DMS79 (cell line): ENCODE measurements at regions not wholly inside any gene's neighbourhood (a gene's known extent, or its start where the extent isn't known, plus 50 kb on each side); places are given as distances from the start of the nearest gene placed in this dataset.

Experiments used
- DNase-seq: peaks from one replicate; lab custom pipeline; 2025; lab: John Stamatoyannopoulos, UW

DNA sequence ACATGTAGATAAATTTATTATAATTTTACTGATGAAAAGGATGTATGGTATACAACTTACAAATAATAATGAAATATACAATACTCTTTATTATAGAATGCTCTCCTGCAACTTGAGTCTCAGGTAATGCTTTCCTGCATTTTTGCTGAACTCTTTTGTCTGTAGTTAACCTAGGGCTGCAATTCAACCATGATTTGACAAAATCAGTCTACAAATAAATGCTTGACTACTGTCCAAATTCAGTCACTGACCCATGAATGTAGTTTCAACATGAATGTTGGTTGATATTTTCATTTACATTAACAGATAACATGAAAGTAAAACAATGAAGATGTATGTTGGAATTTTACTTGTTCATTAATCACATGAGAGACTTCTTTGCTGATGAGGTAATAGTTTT lies 320.9 kb downstream of the ZSWIM6 start:
- DNase-seq: no peak

GRCh38 chr5:61653807-61654580 lies 321.9 kb downstream of the ZSWIM6 start:
- DNase-seq: no peak

DNA sequence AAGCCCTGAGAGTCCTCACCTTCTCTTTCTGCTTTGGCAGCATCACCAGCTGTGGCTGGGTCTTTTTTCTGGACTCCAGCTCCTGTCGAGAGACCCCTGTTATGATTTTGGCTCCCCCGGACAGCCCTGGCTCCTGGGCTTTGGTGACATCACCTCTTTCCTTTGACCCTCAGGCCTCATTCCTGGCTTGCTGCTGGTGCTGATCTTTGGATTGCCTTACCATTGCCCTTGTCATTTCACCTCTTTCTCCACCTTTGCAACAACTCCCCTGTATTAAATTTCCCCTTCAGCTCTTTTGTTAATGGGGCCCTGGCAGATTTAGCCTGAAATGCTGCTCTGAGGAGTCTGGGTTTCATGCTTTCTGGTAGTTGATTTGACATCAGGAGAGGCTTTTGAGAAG lies 322.8 kb downstream of the ZSWIM6 start:
- DNase-seq: no peak

GRCh38 chr5:61657010-61657409 lies 325.0 kb downstream of the ZSWIM6 start:
- DNase-seq: no peak

GRCh38 chr5:61657686-61658085 lies 325.6 kb downstream of the ZSWIM6 start:
- DNase-seq: no peak

GRCh38 chr5:61658592-61659008 lies 326.5 kb downstream of the ZSWIM6 start:
- DNase-seq: no peak

DNA sequence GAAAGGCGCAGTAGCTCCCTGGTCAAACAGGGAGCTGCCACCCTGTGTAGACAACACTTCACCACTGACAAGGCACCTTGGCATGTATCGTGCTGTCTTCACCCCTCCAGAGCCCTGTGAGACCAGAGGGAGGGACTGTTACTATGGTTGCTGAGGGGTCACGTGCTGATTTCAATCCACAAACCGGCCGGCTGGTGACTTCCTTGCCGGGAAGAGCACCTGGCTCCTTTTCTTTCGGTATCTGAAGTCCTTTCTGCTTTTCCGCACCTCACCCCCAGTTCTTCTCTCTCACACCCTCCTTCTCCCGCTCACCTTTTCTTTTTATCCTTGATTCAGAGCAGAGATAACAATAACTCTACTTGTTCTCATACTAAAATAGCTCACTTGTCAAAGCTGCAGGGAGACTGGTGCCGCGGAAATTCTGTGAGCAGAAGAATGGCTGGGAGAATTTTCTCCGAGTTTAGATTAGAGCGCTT lies 327.2 kb downstream of the ZSWIM6 start:
- no peak for DNase-seq

- no peak for DNase-seq
Observed at GRCh38 chr5:61662670-61663069, 330.6 kb downstream of the ZSWIM6 start.

DNA sequence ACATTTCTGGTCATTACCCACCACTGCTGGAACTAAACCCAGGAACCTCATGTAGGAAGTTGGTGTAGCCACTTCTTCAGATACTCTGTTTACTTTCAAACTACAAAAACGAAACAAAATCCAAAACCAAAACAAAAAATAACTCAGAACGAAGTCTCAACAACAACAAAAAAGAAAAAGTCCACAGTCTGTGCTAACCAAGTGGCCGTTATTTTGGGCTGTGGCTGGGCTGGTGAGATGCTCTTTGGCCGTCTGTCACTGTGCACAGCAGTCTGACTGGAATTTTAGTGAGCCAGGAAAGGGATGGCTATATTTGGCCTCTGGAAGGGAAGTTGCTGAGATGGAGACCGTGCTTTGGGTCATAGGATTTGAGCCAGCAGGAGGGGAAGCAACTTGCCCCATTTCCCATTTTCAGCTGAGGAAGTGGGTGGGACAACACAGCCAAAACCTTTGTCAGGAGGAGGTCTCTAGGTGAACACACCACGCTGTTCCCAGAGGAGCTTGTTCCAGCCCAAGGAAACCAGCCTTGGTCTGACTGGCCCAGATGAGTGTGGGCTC lies 334.1 kb downstream of the ZSWIM6 start:
- no peak for DNase-seq

DNA sequence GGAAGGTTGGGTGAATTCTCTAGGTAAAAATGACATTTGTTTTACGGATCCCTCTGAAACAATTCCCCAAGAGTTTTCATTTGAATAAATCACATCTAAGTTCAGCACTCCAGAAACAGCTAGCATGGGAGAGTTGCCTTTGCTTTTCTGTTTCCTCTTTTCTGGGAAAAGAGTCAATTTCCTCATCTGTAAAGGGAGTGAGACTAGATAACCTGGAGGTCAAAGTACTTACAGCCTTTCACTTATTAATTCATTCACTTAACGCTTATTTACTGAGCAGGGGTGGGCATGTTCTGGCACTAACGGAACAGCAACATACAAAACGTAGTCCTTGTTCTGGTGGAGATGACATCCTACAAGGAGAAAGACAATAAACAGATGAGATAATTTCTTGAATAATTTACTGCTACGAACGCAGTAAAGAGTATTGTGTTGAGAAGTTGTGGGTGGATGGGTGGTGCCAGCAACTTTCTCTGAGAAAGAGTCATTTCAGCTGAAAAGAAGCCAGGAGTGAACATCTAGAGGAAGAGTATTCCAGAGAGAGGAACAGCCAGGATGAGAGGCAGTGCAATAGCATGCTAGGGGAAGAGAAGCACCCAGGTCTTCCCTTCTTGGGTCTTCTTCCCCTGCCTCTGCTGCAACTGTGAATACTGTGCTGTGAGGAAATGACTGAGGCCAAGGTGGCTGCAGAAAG lies 335.6 kb downstream of the ZSWIM6 start:
- no peak for DNase-seq

GRCh38 chr5:61669531-61669930 lies 337.5 kb downstream of the ZSWIM6 start:
- no peak for DNase-seq

- DNase-seq: no peak
Observed at GRCh38 chr5:61670941-61671340, 338.9 kb downstream of the ZSWIM6 start.

DNA sequence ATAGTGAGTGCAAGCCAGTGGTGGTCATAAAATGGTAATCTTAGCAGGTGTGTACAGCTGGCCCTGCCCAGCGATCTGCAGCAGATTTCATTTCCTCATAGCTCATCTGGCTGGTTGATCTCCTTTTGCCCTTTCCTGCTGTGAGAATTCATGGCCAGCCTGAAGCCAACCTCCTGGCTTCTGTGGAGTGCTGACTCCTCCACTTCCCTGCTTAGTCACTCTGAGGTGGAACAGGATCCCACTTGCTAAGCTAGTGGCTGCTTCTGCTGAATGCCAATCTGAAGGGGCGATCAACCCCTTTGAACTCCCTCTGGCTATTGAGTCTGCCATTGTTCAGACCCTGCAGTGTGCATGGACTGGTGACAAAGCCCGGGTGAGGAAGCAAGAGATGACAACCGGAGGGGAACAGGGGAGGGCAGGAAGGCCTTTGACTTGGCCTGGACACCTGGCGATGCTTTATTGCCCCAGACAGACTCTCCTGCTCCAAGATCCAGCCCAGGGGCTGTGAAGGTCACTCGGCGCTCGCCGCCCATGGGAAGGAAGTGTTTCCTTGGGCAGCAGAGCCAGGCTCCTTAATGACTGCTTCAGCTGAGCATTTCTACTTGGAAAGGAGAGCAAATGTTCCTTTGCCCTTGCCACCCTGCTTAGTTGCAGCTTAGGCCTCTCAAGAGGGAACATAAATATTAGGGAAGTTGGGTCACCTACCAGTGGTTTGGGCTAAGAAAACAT lies 341.1 kb downstream of the ZSWIM6 start:
- DNase-seq: no peak

- DNase-seq: no peak
Observed at GRCh38 chr5:61674378-61674777, 342.3 kb downstream of the ZSWIM6 start.

- DNase-seq: no peak
Observed at GRCh38 chr5:61675015-61675692, 343.1 kb downstream of the ZSWIM6 start.

DNA sequence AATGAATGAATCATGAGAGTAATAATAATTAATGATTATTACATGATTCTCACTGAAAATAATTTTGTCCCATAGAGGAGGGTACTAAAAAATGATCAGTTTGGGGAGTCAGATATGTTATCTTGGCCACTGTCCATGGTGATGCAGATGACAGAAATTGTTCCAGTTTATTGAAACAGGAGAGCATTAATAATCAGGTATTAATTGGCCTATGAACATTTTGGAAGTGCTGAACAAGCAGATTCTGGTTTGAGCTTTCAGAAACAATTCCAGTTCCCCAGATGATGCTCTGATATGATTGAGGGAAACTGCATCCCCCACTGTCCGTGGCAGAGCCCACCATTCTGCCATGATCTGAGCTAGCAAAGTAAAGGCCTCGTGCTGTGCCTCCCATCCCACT lies 345.2 kb downstream of the ZSWIM6 start:
- DNase-seq: no peak

DNA sequence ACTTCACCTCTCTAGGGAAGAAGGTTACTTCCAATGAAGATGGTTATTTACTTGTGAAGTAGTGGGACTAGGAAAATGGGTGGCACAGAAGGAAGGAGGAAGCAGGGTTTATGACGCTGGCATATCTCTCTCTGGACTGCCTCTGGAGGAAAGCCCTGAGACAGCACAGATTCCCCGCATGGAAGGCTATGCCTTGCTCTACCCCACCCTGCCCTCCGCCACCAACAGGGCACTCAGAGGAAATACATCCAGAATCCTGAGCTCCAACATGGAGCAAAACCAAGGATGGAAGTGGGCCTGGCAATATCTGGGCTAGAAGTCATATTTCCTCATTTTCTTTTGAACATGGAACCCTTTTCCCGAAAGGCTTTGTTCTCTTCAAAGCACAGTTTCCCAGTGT lies 346.9 kb downstream of the ZSWIM6 start:
- no peak for DNase-seq

DNA sequence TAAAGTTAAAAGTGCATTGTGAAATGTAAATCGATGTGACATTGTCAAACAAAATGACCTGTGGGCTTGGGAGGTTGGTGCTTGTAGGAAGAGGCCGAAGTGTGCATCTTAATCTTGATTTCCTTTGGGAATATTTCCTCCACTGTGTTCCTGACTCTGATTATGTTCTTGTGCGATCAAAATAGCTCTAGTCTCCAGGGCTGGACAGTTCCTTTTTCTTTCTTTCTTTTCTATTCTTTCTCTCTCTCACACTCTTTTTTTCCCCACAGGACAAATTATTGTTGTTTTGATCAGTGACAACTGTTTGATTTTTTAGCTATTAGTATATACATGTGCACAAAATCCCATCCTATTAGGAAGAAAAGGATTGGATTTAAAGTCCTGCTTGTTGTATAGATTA lies 347.5 kb downstream of the ZSWIM6 start:
- no peak for DNase-seq

- DNase-seq: no peak
Observed at GRCh38 chr5:61680247-61680646, 348.2 kb downstream of the ZSWIM6 start.

DNA sequence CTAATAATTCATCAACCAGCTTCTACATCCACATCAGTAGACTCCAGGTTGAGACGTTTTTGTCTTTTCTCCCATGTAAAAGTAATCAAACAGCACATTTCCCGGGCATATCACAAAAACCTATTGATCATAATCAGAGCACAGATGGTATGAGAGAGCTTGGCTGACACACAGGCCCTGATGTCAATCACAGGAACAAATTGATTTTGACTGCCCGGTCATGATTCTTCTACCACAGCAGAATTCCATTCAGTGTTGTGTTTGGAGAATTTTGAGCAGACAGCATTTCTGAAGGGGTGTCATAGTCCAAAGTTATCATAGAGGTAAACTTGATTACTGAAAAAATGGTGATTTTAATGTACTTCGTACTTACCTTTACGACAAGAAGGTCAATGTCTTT lies 351.1 kb downstream of the ZSWIM6 start:
- no peak for DNase-seq

DNA sequence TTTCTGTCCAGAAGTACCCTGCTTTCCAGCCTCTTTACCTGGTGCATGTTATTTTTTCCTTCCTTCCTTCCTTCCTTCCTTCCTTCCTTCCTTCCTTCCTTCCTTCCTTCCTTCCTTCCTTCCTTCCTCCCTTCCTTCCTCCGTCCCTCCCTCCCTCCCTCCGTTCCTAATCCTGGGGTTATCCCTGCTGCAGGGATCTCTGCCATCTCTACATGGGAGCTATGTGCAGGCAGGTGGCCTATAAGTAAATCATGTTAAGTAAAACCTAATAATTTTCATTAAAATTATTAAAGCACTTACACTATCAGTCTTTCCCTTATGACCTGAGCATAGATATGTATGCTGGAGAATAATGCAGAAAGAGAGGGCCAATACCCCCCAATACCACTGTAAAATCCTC lies 351.9 kb downstream of the ZSWIM6 start:
- DNase-seq: no peak
